GM12878 (cell line): ENCODE measurements at regions not wholly inside any gene's neighbourhood (a gene's known extent, or its start where the extent isn't known, plus 50 kb on each side); places are given as distances from the start of the nearest gene placed in this dataset.

Experiments
- ATAC-seq: fragments of 200-7000 bp; cut with Tn5 transposase; 3 replicates; pipeline ENCODE4 v1.9.1; 2020; ENCODE audit warnings: mild to moderate bottlenecking, moderate library complexity
- BruUV-seq: library from RNA; stranded (reverse); fragments of 400-500 nt; replicated peaks from 2 replicates; lab custom pipeline; 2021; lab: Mats Ljungman, UMichigan
- CTCF ChIA-PET: fragments of 300-600 bp; sonication (Branson Sonifier 250); formaldehyde crosslinking; extraction: SDS; loops from one replicate; lab custom pipeline; 2021; ENCODE audit warnings: inconsistent platforms; lab: Yijun Ruan, JAX
- POLR2A ChIA-PET: fragments of 350-600 bp; formaldehyde crosslinking; extraction: SDS; loops from one replicate; lab custom pipeline; 2021; ENCODE audit warnings: inconsistent platforms; lab: Charles Lee
- RAD21 ChIA-PET: fragments of 300-600 bp; sonication (Branson Sonifier 250); formaldehyde crosslinking; loops from one replicate; lab custom pipeline; 2023; ENCODE audit warnings: antibody characterized with exemption; ENCODE audit not compliant: unreplicated experiment; lab: Charles Lee
- SMC1A ChIA-PET: fragments of 300-600 bp; sonication (Branson Sonifier 250); formaldehyde crosslinking; loops from one replicate; lab custom pipeline; 2023; ENCODE audit not compliant: unreplicated experiment, uncharacterized antibody; lab: Charles Lee
- DNase-seq: peaks from one replicate; pipeline ENCODE4 v3.0.0-alpha.2; 2011; ENCODE audit warnings: low read depth, low spot score
- FAIRE-seq: peaks from 3 replicates; lab custom pipeline; 2011; peaks lifted over from hg19 to GRCh38; lab: Jason Lieb, UNC
- H2AFZ ChIP-seq: 2 replicates; pipeline ENCODE4 v1.6.0; 2011; ENCODE audit warnings: low read depth, low read length, control low read depth; ENCODE audit not compliant: control insufficient read depth
- H3K27ac ChIP-seq: 2 replicates; pipeline ENCODE4 v1.5.1; 2011; ENCODE audit warnings: control low read depth; ENCODE audit not compliant: control insufficient read depth, insufficient read depth
- H3K27me3 ChIP-seq, 2 experiments: replicated peaks in 1 of 2; 2 replicates each; pipeline versions ENCODE4 v1.6.0 to v1.6.1; 2011; ENCODE audit warnings: low read length in 1 of 2; ENCODE audit not compliant: control insufficient read depth in 2 of 2, insufficient read depth in 2 of 2
- H3K36me3 ChIP-seq, 2 experiments: 2 replicates each; pipeline ENCODE4 v1.5.1; 2011; ENCODE audit warnings: low read length in 1 of 2; ENCODE audit not compliant: control insufficient read depth in 2 of 2, insufficient read depth in 2 of 2
- H3K4me1 ChIP-seq: 2 replicates; pipeline ENCODE4 v1.6.1; 2011; ENCODE audit warnings: mild to moderate bottlenecking, low read length, moderate library complexity, mixed read lengths; ENCODE audit not compliant: control insufficient read depth, insufficient read depth
- H3K4me2 ChIP-seq: 2 replicates; pipeline ENCODE4 v1.6.0; 2011; ENCODE audit warnings: control low read depth; ENCODE audit not compliant: control insufficient read depth, insufficient read depth
- H3K4me3 ChIP-seq: fragments of 200-600 bp; sonication (generic); 2 replicates; pipeline ENCODE4 v1.5.1; 2016
- H3K79me2 ChIP-seq: 2 replicates; pipeline ENCODE4 v1.6.0; 2011; ENCODE audit warnings: low read length; ENCODE audit not compliant: control insufficient read depth, insufficient read depth
- H3K9ac ChIP-seq: 2 replicates; pipeline ENCODE4 v1.8.0; 2011; ENCODE audit warnings: low read length, control low read depth, mixed read lengths; ENCODE audit not compliant: control insufficient read depth, insufficient read depth
- H3K9me3 ChIP-seq: replicated peaks from 3 replicates; pipeline ENCODE4 v1.5.1; 2011; ENCODE audit warnings: mild to moderate bottlenecking, low read length; ENCODE audit not compliant: control insufficient read depth, insufficient read depth
- H4K20me1 ChIP-seq: 2 replicates; pipeline ENCODE4 v1.6.0; 2011; ENCODE audit not compliant: control insufficient read depth, insufficient read depth
- ATF2 ChIP-seq: IDR thresholded peaks from 2 replicates; pipeline ENCODE4 v1.6.1; 2012; ENCODE audit warnings: low read length, inconsistent platforms
- IKZF2 ChIP-seq, 2 experiments: fragments of 450-650 bp; IDR thresholded peaks; 2 replicates each; pipeline ENCODE4 v1.6.1; 2017; ENCODE audit warnings: mild to moderate bottlenecking in 2 of 2, moderate library complexity in 2 of 2
- NRF1 ChIP-seq: conservative IDR thresholded peaks from 2 replicates; pipeline ENCODE4 v1.6.1; 2011; ENCODE audit warnings: mild to moderate bottlenecking, low read depth, low read length, improper control_type of control experiment
- PKNOX1 ChIP-seq: fragments of 450-650 bp; IDR thresholded peaks from 2 replicates; pipeline ENCODE4 v1.6.1; 2016; ENCODE audit warnings: mild to moderate bottlenecking
- POU2F2 ChIP-seq: IDR thresholded peaks from 3 replicates; pipeline ENCODE4 v1.6.1; 2011; ENCODE audit warnings: low read depth, mild to moderate bottlenecking, low read length, borderline replicate concordance
- SMAD1 ChIP-seq: fragments of 450-650 bp; IDR thresholded peaks from 2 replicates; pipeline ENCODE4 v1.6.1; 2018; ENCODE audit warnings: mild to moderate bottlenecking, low read depth; ENCODE audit not compliant: partially characterized antibody
- SUZ12 ChIP-seq: fragments of 200-600 bp; sonication (generic); IDR thresholded peaks from one replicate; pipeline ENCODE4 v1.6.1; 2018; ENCODE audit warnings: antibody characterized with exemption, mild to moderate bottlenecking; ENCODE audit not compliant: unreplicated experiment
- ZNF217 ChIP-seq: fragments of 450-650 bp; IDR thresholded peaks from 2 replicates; pipeline ENCODE4 v1.6.1; 2017; ENCODE audit warnings: antibody characterized with exemption, mild to moderate bottlenecking
- WGBS: methylation state at CpG from one replicate; pipeline ENCODE4 v1.1.6; 2016; ENCODE audit warnings: low lambda C conversion rate; ENCODE audit not compliant: insufficient replicate concordance, insufficient coverage; ENCODE audit errors: missing lambda C conversion rate; 5-methylcytosine and 5-hydroxymethylcytosine counted together
- in situ Hi-C: fragments of 300-500 bp; cut with MboI; formaldehyde crosslinking; loops from 9 replicates; pipeline ENCODE4 v1.14.3; 2018; ENCODE audit warnings: mixed read lengths
- intact Hi-C: fragments of 100-400 bp; cut with micrococcal nuclease; formaldehyde crosslinking; loops from one replicate; pipeline ENCODE4 v1.14.2; 2022; ENCODE audit not compliant: unreplicated experiment

- no peak for TF ChIP-seq NRF1
- TF ChIP-seq ATF2: no peak
- TF ChIP-seq IKZF2 (IDR thresholded peaks at IDR 0.05): no peak
- no peak for TF ChIP-seq SUZ12
- TF ChIP-seq ZNF217: no peak
- no peak for TF ChIP-seq SMAD1
- no peak for TF ChIP-seq POU2F2
- TF ChIP-seq PKNOX1: no peak
- TF ChIP-seq, all 136 proteins: peak for 0
- in situ Hi-C loops: no loop called here
- ChIA-PET RAD21 (no interaction called here), CTCF (no interaction called here), SMC1A (interaction anchor here (0.6 kb wide), 1 partner anchor 9 kb away, joined by 3 read pairs; no protein-coding TSS in a partner anchor), POLR2A (no interaction called here)
- Histone ChIP-seq H3K4me1 (no peaks in the 10 kb centered on the region), H3K9me3 (no peaks in the 10 kb centered on the region; the same call in 2 of the 3 replicates), H3K79me2 (no peaks in the 10 kb centered on the region), H3K4me2 (no peak overlapping the region), H3K27ac (no peak overlapping the region), H3K27me3 (no peaks in the 10 kb centered on the region), H3K4me3 (no peak overlapping the region), H4K20me1 (no peaks in the 10 kb centered on the region), H3K36me3 (no peaks in the 10 kb centered on the region), H3K9ac (no peak overlapping the region), H2AFZ (no peak overlapping the region)
- DNase-seq: no peak
- intact Hi-C loops: no loop called here
- no peak for FAIRE-seq
- BruUV-seq: no TSS peak
- 9% methylated on average over 5 of the region's 5 CpGs for WGBS
- no peak for ATAC-seq
These were observed 803.5 kb downstream of the PLOD2 start for GRCh38 chr3:145357453-145357852.
